ENCODE measurements at regions not wholly inside any gene's neighbourhood (a gene's known extent, or its start where the extent isn't known, plus 50 kb on each side); places are given as distances from the start of the nearest gene placed in this dataset.

DNA sequence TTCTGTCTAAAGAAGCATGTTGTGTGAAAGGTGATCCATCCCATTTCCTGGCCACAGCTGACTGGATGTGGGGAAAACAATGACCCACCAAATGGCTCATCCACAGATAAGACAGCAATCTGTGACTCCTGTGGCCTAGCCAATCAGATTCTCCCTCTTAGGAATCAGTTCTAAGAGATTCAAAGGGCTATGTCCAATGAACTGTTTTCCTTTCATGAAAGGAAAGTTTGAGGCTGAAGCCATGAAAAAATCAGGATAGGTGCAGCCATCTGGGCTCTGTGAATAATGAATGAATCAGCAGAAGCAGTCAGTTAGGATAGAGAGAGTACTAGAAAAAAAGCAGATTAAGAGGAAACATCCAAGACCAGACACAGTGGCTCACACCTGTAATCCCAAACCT is 164.7 kb downstream of the NRIP1 start:
- TF ChIP-seq CTCF (IDR thresholded peaks at IDR 0.05): no peak
- no peak for TF ChIP-seq POLR2A (IDR thresholded peaks at IDR 0.05)
